ENCODE measurements at regions not wholly inside any gene's neighbourhood (a gene's known extent, or its start where the extent isn't known, plus 50 kb on each side); places are given as distances from the start of the nearest gene placed in this dataset.
"Not testable (repeated sequence)": the region's sequence is repeated elsewhere in the genome, so short reads cannot be mapped to it uniquely, and the experiment has no call there.

GRCh38 chr7:56449762-56450161 lies 333.5 kb upstream of the NUPR2 start:
- TF ChIP-seq EP300 (IDR thresholded peaks at IDR 0.05; ENCODE audit: low read depth) (no peak), POLR2AphosphoS5 (IDR thresholded peaks at IDR 0.05) (no peak), CTCF (IDR thresholded peaks at IDR 0.05) (no peak), POLR2A (IDR thresholded peaks at IDR 0.05) (no peak)
- intact Hi-C loops (cut with DNase I; ENCODE audit: low total_unique reads) (no loop called here), in situ Hi-C loops (cut with MboI; ENCODE audit: low pct_ligation_motif_present in 1 of 4, low pct_unique_long_range_greater_than_20kb in 1 of 4, low sequenced_read_pairs in 3 of 4) (no loop called here)
- Histone ChIP-seq H3K27ac (no peak overlapping the region), H3K4me1 (no peaks in the 10 kb centered on the region), H3K9me3 (peaks cover 36 to 51% of the 10 kb centered on the region in 2 donors), H3K36me3 (no peaks in the 10 kb centered on the region), H3K4me3 (no peak overlapping the region), H3K27me3 (no peaks in the 10 kb centered on the region)
- no peak for DNase-seq

- peaks cover 46 to 59% of the 10 kb centered on the region in 2 donors for H3K9me3 ChIP-seq
- H3K27me3 ChIP-seq = no peaks in the 10 kb centered on the region
- TF ChIP-seq POLR2A (IDR thresholded peaks at IDR 0.05) (no peak), CTCF (IDR thresholded peaks at IDR 0.05) (no peak), EP300 (IDR thresholded peaks at IDR 0.05; ENCODE audit: low read depth) (no peak), POLR2AphosphoS5 (IDR thresholded peaks at IDR 0.05) (no peak)
- H3K4me3 ChIP-seq = no peak overlapping the region
- H3K4me1 ChIP-seq = no peaks in the 10 kb centered on the region
- intact Hi-C loops (cut with DNase I; ENCODE audit: low total_unique reads) (no loop called here), in situ Hi-C loops (cut with MboI; ENCODE audit: low pct_ligation_motif_present in 1 of 4, low pct_unique_long_range_greater_than_20kb in 1 of 4, low sequenced_read_pairs in 3 of 4) (no loop called here)
- WGBS, 2 donors (ENCODE audit: low coverage in 1 of 2) = 73 to 87% methylated on average over 3 to 43 of the region's 44 CpGs
- no peaks in the 10 kb centered on the region for H3K36me3 ChIP-seq
- DNase-seq = no peak
- no peak overlapping the region for H3K27ac ChIP-seq
Measured at GRCh38 chr7:56447864-56448693, 331.9 kb upstream of the NUPR2 start.

- intact Hi-C loops (cut with DNase I; ENCODE audit: low total_unique reads); H3K4me3 ChIP-seq; in situ Hi-C loops (cut with MboI; ENCODE audit: low pct_ligation_motif_present in 1 of 4, low pct_unique_long_range_greater_than_20kb in 1 of 4, low sequenced_read_pairs in 3 of 4); H3K27ac ChIP-seq; DNase-seq; H3K4me1 ChIP-seq; H3K9me3 ChIP-seq; H3K36me3 ChIP-seq; H3K27me3 ChIP-seq: not testable (repeated sequence)
- 89 to 91% methylated on average over 1 of the region's 1 CpG for WGBS, 2 donors (ENCODE audit: low coverage in 1 of 2)
Measured at GRCh38 chr7:56420528-56420927, 304.3 kb upstream of the NUPR2 start.

- no peak overlapping the region for H3K4me3 ChIP-seq
- TF ChIP-seq POLR2A (IDR thresholded peaks at IDR 0.05) (no peak), EP300 (IDR thresholded peaks at IDR 0.05; ENCODE audit: low read depth) (no peak), CTCF (IDR thresholded peaks at IDR 0.05) (no peak), POLR2AphosphoS5 (IDR thresholded peaks at IDR 0.05) (no peak)
- no peak overlapping the region for H3K27ac ChIP-seq
- H3K36me3 ChIP-seq = no peaks in the 10 kb centered on the region
- intact Hi-C loops (cut with DNase I; ENCODE audit: low total_unique reads) = no loop called here
- no peaks in the 10 kb centered on the region for H3K27me3 ChIP-seq
- no peaks in the 10 kb centered on the region for H3K4me1 ChIP-seq
- in situ Hi-C loops (cut with MboI; ENCODE audit: low pct_ligation_motif_present in 1 of 4, low pct_unique_long_range_greater_than_20kb in 1 of 4, low sequenced_read_pairs in 3 of 4) = no loop called here
- WGBS, 2 donors (ENCODE audit: low coverage in 1 of 2) = 84 to 85% methylated on average over 8 to 18 of the region's 18 CpGs
- peaks cover 3 to 4% of the 10 kb centered on the region in 2 donors for H3K9me3 ChIP-seq
- DNase-seq = no peak
Measured at GRCh38 chr7:56375173-56375572, 259.0 kb upstream of the NUPR2 start.

- H3K9me3 ChIP-seq; DNase-seq; H3K4me1 ChIP-seq; in situ Hi-C loops (cut with MboI; ENCODE audit: low pct_ligation_motif_present in 1 of 4, low pct_unique_long_range_greater_than_20kb in 1 of 4, low sequenced_read_pairs in 3 of 4); H3K4me3 ChIP-seq; H3K27me3 ChIP-seq; H3K36me3 ChIP-seq; H3K27ac ChIP-seq; intact Hi-C loops (cut with DNase I; ENCODE audit: low total_unique reads): not testable (repeated sequence)
- WGBS, 2 donors (ENCODE audit: low coverage in 1 of 2) = 90 to 92% methylated on average over 4 to 22 of the region's 25 CpGs
Measured at GRCh38 chr7:56374666-56375065, 258.4 kb upstream of the NUPR2 start.

GRCh38 chr7:56373314-56373713 lies 257.1 kb upstream of the NUPR2 start:
- H3K27me3 ChIP-seq; H3K4me3 ChIP-seq; in situ Hi-C loops (cut with MboI; ENCODE audit: low pct_ligation_motif_present in 1 of 4, low pct_unique_long_range_greater_than_20kb in 1 of 4, low sequenced_read_pairs in 3 of 4); intact Hi-C loops (cut with DNase I; ENCODE audit: low total_unique reads); H3K9me3 ChIP-seq; H3K36me3 ChIP-seq; H3K27ac ChIP-seq; H3K4me1 ChIP-seq: not testable (repeated sequence)
- peak; percentile 58 for DNase-seq
- WGBS, 2 donors (ENCODE audit: low coverage in 1 of 2) = 93 to 94% methylated on average over 14 to 17 of the region's 24 CpGs

- H3K4me3 ChIP-seq; intact Hi-C loops (cut with DNase I; ENCODE audit: low total_unique reads); H3K9me3 ChIP-seq; H3K36me3 ChIP-seq; H3K27me3 ChIP-seq; H3K4me1 ChIP-seq; in situ Hi-C loops (cut with MboI; ENCODE audit: low pct_ligation_motif_present in 1 of 4, low pct_unique_long_range_greater_than_20kb in 1 of 4, low sequenced_read_pairs in 3 of 4); H3K27ac ChIP-seq: not testable (repeated sequence)
- peak; percentile 28 for DNase-seq
- WGBS, 2 donors (ENCODE audit: low coverage in 1 of 2) = 92 to 95% methylated on average over 22 of the region's 27 CpGs
Measured at GRCh38 chr7:56371792-56372191, 255.6 kb upstream of the NUPR2 start.
